Memory B cell (primary cell): ENCODE measurements at regions not wholly inside any gene's neighbourhood (a gene's known extent, or its start where the extent isn't known, plus 50 kb on each side); places are given as distances from the start of the nearest gene placed in this dataset.
"Not testable (repeated sequence)": the region's sequence is repeated elsewhere in the genome, so short reads cannot be mapped to it uniquely, and the experiment has no call there.

Source experiments
- ATAC-seq: fragments of 150-1000 bp; cut with Tn5 transposase; 2 replicates; pipeline ENCODE4 v1.10.0; 2021; ENCODE audit warnings: low read depth, mild to moderate bottlenecking, moderate library complexity
- DNase-seq, 2 donors: peaks; one replicate each; pipeline ENCODE4 v3.0.0; 2022; ENCODE audit warnings: low spot score in 2 of 2
- H3K27ac Mint-ChIP-seq: one replicate; pipeline ENCODE4 v1.8.0; 2022; ENCODE audit warnings: mild to moderate bottlenecking, moderate library complexity, mixed read lengths
- H3K27me3 Mint-ChIP-seq: one replicate; pipeline ENCODE4 v1.8.0; 2022; ENCODE audit warnings: mixed read lengths
- H3K36me3 Mint-ChIP-seq: one replicate; pipeline ENCODE4 v1.8.0; 2022; ENCODE audit warnings: mild to moderate bottlenecking, mixed read lengths
- H3K4me1 Mint-ChIP-seq: one replicate; pipeline ENCODE4 v1.8.0; 2022; ENCODE audit warnings: mixed read lengths
- H3K4me3 Mint-ChIP-seq: one replicate; pipeline ENCODE4 v1.8.0; 2022; ENCODE audit warnings: mild to moderate bottlenecking, moderate library complexity, mixed read lengths
- H3K9me3 Mint-ChIP-seq: one replicate; pipeline ENCODE4 v1.8.0; 2022; ENCODE audit warnings: mixed read lengths

GRCh38 chr9:31847963-31848362 is 536.5 kb upstream of the ACO1 start:
- no peak overlapping the region for H3K4me3 Mint-ChIP-seq
- H3K9me3 Mint-ChIP-seq = peaks cover 2% of the 10 kb centered on the region
- ATAC-seq (no peak), DNase-seq (no peak)
- no peaks in the 10 kb centered on the region for H3K27me3 Mint-ChIP-seq
- no peaks in the 10 kb centered on the region for H3K4me1 Mint-ChIP-seq
- no peak overlapping the region for H3K27ac Mint-ChIP-seq
- H3K36me3 Mint-ChIP-seq = no peaks in the 10 kb centered on the region

DNA sequence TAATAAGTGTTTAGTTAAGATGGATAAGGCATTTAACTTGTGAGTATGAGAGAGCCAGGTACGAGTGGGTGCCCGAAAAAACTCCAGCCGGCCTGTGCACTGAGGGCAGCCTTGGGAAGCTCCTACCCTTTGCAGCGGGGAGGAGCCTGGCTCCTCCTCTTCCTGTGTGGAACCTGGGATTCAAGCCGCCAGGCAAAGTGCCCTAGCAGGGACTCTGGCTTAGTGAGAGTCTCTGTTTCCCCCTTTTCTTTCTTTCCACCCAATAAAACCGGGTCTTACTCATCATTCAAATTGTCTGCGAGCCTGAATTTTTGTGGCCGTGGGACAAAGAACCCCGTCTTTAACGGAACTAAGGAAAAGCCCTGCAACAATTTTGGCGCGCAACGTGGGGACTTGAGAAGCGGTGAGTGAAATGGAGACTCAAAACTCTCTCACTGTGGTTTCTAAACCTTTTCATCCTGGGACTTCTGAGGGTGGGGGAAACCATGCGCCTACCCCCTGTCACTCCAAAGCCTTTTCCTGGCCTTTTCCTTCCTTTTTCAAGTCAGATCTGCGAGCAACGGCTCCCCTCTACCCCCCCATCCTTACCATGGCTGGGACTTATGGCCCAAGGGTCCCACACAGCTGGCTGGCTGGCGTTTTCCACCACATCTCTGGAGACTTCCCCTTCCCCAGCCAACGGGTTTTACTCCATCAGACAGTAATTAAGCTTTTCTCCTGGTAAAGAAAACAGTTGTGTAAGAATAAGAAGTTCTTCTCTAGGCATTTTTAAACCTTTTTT is 535.7 kb upstream of the ACO1 start:
- H3K36me3 Mint-ChIP-seq = no peaks in the 10 kb centered on the region
- no peaks in the 10 kb centered on the region for H3K4me1 Mint-ChIP-seq

GRCh38 chr9:31854187-31854586 is 530.3 kb upstream of the ACO1 start:
- DNase-seq = no peak
- Mint-ChIP-seq H3K36me3 (no peaks in the 10 kb centered on the region), H3K27me3 (peaks cover 2% of the 10 kb centered on the region), H3K9me3 (peaks cover 13% of the 10 kb centered on the region), H3K4me1 (no peaks in the 10 kb centered on the region), H3K27ac (no peak overlapping the region), H3K4me3 (no peak overlapping the region)
- no peak for ATAC-seq

More for the DNA sequence above, 535.7 kb upstream of the ACO1 start:
- no peak overlapping the region for H3K27ac Mint-ChIP-seq
- ATAC-seq = no peak
- H3K27me3 Mint-ChIP-seq = no peaks in the 10 kb centered on the region
- no peak for DNase-seq
- H3K9me3 Mint-ChIP-seq = peaks cover 2% of the 10 kb centered on the region
- no peak overlapping the region for H3K4me3 Mint-ChIP-seq

GRCh38 chr9:31868830-31869229 is 515.6 kb upstream of the ACO1 start:
- Mint-ChIP-seq H3K4me1 (no peaks in the 10 kb centered on the region), H3K4me3 (no peak overlapping the region), H3K27me3 (no peaks in the 10 kb centered on the region), H3K36me3 (no peaks in the 10 kb centered on the region), H3K27ac (no peak overlapping the region), H3K9me3 (peaks cover 6% of the 10 kb centered on the region)
- no peak for ATAC-seq
- no peak for DNase-seq

GRCh38 chr9:31870276-31870675 is 514.2 kb upstream of the ACO1 start:
- Mint-ChIP-seq H3K9me3 (peaks cover 6% of the 10 kb centered on the region), H3K36me3 (no peaks in the 10 kb centered on the region), H3K27me3 (no peaks in the 10 kb centered on the region), H3K4me3 (no peak overlapping the region), H3K4me1 (no peaks in the 10 kb centered on the region), H3K27ac (no peak overlapping the region)
- DNase-seq (no peak), ATAC-seq (no peak)

DNA sequence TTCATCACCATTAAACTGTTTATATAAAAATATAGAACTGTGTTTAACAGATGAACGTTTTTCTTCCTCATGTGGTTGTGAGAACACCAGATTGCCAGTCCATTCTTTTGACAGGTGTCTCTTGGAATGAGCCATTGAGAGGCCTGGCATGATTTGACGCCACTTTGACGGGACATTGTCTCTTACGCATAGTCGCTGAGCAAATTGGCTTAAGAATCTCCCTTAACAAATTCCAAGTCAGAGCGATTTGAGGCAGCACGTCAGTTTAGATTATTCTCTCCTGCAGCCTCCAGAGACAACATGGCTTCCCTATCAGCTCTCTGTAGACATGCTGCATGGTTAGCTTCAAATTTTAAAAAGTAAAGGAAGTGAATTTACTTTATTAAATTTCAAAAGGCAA is 510.7 kb upstream of the ACO1 start:
- Mint-ChIP-seq H3K27ac (no peak overlapping the region), H3K4me1 (no peaks in the 10 kb centered on the region), H3K36me3 (no peaks in the 10 kb centered on the region), H3K27me3 (no peaks in the 10 kb centered on the region), H3K4me3 (no peak overlapping the region), H3K9me3 (peaks cover 6% of the 10 kb centered on the region)
- ATAC-seq (no peak), DNase-seq (no peak)

DNA sequence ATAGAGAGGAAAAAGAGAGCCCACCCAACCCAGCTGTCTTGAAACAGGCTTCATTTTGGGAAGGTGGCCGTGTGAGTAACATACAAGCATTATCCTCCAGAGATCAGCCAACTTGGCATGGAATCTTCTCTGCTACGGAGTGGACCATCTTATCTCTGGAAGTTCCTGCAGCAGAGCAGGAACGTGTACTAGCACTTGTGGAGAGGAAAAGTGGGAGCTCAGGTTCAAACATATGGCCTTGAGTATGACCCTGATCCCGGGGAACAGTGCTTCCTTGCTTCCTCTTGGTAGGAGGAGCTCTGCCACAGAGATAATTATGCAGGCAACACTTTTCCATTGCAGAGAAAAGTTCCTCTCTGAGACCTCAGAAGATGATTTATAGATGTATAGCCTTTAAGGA is 490.4 kb upstream of the ACO1 start:
- ATAC-seq (no peak), DNase-seq (no peak)
- Mint-ChIP-seq H3K4me3 (no peak overlapping the region), H3K27ac (no peak overlapping the region), H3K27me3 (no peaks in the 10 kb centered on the region), H3K36me3 (no peaks in the 10 kb centered on the region), H3K4me1 (no peaks in the 10 kb centered on the region), H3K9me3 (peaks cover 1% of the 10 kb centered on the region)

GRCh38 chr9:31908158-31908890 is 476.1 kb upstream of the ACO1 start:
- no peak overlapping the region for H3K27ac Mint-ChIP-seq
- no peaks in the 10 kb centered on the region for H3K27me3 Mint-ChIP-seq
- peak overlapping the region; percentile 69 for H3K4me3 Mint-ChIP-seq
- no peaks in the 10 kb centered on the region for H3K36me3 Mint-ChIP-seq
- no peaks in the 10 kb centered on the region for H3K9me3 Mint-ChIP-seq
- ATAC-seq (peak; percentile 24), DNase-seq (no peak)
- H3K4me1 Mint-ChIP-seq = peaks cover 9% of the 10 kb centered on the region

DNA sequence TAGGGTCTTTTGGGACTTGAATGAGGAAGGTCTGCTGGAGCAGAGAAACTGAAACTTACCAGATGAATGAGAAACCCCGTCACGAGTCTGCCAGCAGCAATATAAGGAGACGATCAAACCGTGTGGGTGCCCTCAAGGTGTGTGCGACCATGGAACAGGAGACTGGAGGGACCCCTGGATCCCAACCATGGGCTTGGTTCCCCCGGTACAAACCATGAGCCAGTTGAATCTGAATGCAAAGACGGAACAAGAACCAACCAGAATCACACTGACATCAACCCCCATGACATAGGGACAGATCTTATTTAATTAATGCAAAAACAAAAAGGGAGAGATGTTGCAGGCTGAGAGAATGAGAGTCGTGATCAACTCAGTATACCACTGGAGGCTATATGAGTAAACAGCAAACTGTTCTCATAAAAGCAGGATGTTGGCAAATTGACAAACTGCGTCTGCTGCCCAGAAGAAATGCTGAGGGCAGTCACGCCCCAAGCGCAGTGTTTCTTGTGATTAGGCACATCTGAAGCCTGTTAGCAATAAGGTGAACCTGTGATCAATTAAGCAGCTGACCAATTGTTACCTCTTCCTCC is 475.5 kb upstream of the ACO1 start:
- no peaks in the 10 kb centered on the region for H3K36me3 Mint-ChIP-seq
- ATAC-seq = peak; percentile 34
- H3K4me3 Mint-ChIP-seq = peak overlapping the region; percentile 69
- H3K27me3 Mint-ChIP-seq = no peaks in the 10 kb centered on the region
- H3K4me1 Mint-ChIP-seq = peaks cover 9% of the 10 kb centered on the region
- no peaks in the 10 kb centered on the region for H3K9me3 Mint-ChIP-seq
- no peak for DNase-seq
- H3K27ac Mint-ChIP-seq = no peak overlapping the region

DNA sequence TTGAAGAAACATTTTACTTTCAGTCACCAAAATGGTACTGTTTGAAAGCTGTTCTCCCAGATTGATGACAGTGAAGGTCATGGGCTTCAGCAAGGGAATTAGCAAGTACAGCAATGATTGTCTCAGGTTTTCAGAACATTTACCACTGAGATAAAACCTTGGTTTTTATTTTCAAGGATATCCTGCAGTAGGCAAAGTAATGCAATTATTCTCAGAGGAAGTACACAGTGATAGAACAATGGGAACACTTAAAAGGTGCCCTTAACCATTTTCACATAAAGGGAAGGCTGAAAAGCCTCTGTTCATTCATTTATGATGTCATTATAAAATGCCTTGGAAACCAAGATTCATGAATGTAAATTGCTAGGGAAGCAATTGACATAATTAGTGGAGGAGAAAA is 471.8 kb upstream of the ACO1 start:
- no peak for ATAC-seq
- H3K9me3 Mint-ChIP-seq = peaks cover 2% of the 10 kb centered on the region
- H3K36me3 Mint-ChIP-seq = no peaks in the 10 kb centered on the region
- no peaks in the 10 kb centered on the region for H3K27me3 Mint-ChIP-seq
- no peak overlapping the region for H3K27ac Mint-ChIP-seq
- no peak overlapping the region for H3K4me3 Mint-ChIP-seq
- peaks cover 9% of the 10 kb centered on the region for H3K4me1 Mint-ChIP-seq
- no peak for DNase-seq

- peaks cover 2% of the 10 kb centered on the region for H3K9me3 Mint-ChIP-seq
- no peaks in the 10 kb centered on the region for H3K36me3 Mint-ChIP-seq
- DNase-seq (no peak), ATAC-seq (no peak)
- no peak overlapping the region for H3K4me3 Mint-ChIP-seq
- no peaks in the 10 kb centered on the region for H3K27me3 Mint-ChIP-seq
- H3K27ac Mint-ChIP-seq = no peak overlapping the region
- H3K4me1 Mint-ChIP-seq = no peaks in the 10 kb centered on the region
These were observed 467.7 kb upstream of the ACO1 start for GRCh38 chr9:31916591-31917241.

DNA sequence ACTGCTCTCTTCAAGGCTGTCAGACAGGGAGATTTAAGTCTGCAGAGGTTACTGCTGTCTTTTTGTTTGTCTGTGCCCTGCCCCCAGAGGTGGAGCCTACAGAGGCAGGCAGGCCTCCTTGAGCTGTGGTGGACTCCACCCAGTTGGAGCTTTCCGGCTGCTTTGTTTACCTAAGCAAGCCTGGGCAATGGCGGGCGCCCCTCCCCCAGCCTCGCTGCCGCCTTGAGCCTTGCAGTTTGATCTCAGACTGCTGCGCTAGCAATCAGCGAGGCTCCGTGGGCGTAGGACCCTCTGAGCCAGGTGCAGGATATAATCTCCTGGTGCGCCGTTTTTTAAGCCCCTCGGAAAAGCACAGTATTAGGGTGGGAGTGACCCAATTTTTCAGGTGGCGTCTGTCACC is 446.7 kb upstream of the ACO1 start:
- not testable (repeated sequence) for DNase-seq, H3K36me3 Mint-ChIP-seq, H3K9me3 Mint-ChIP-seq, H3K27me3 Mint-ChIP-seq, H3K27ac Mint-ChIP-seq, H3K4me1 Mint-ChIP-seq, ATAC-seq, H3K4me3 Mint-ChIP-seq

DNA sequence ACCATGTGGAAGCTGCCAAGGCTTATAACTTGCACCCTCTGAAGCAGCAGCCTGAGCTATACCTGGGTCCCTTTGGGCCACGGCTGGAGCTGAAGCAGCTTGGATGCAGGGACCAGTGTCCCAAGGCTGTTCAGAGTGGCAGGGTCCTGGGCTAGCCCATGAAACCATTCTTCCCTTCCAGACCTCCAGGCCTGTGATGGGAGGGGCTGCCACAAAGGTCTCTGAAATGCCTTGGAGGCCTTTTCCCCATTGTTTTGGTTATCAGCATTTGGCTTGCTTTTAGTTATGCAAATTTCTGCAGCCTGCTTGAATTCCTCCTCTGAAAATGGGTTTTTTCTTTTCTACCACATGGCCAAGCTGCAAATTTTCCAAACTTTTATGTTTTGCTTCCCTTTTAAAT is 433.7 kb upstream of the ACO1 start:
- Mint-ChIP-seq H3K36me3 (no peaks in the 10 kb centered on the region), H3K4me1 (no peaks in the 10 kb centered on the region), H3K27ac (no peak overlapping the region), H3K27me3 (no peaks in the 10 kb centered on the region), H3K9me3 (no peaks in the 10 kb centered on the region), H3K4me3 (no peak overlapping the region)
- ATAC-seq = no peak
- no peak for DNase-seq

GRCh38 chr9:31958572-31958971 is 425.9 kb upstream of the ACO1 start:
- H3K4me3 Mint-ChIP-seq = no peak overlapping the region
- ATAC-seq (no peak), DNase-seq (no peak)
- no peaks in the 10 kb centered on the region for H3K27me3 Mint-ChIP-seq
- peaks cover 16% of the 10 kb centered on the region for H3K9me3 Mint-ChIP-seq
- H3K36me3 Mint-ChIP-seq = no peaks in the 10 kb centered on the region
- no peak overlapping the region for H3K27ac Mint-ChIP-seq
- H3K4me1 Mint-ChIP-seq = no peaks in the 10 kb centered on the region
